ENCODE measurements at regions not wholly inside any gene's neighbourhood (a gene's known extent, or its start where the extent isn't known, plus 50 kb on each side); places are given as distances from the start of the nearest gene placed in this dataset.

GRCh38 chr15:87508086-87508485 is 748.5 kb downstream of the NTRK3 start:
- TF ChIP-seq POLR2A (IDR thresholded peaks at IDR 0.05) (no peak), CTCF (IDR thresholded peaks at IDR 0.05) (no peak)

All from body of pancreas (tissue), 4 donors.